Activated CD4-positive, alpha-beta memory T cell treated with anti-CD3 and anti-CD28 coated beads for 36 hours (primary cell): ENCODE measurements at regions not wholly inside any gene's neighbourhood (a gene's known extent, or its start where the extent isn't known, plus 50 kb on each side); places are given as distances from the start of the nearest gene placed in this dataset.

Experiments used
- CTCF ChIA-PET: fragments of 350-600 bp; sonication (Branson Sonifier 250); formaldehyde crosslinking; loops from one replicate; lab custom pipeline; 2021; ENCODE audit warnings: antibody characterized with exemption, inconsistent platforms; lab: Charles Lee
- POLR2A ChIA-PET: fragments of 350-600 bp; sonication (Branson Sonifier 250); formaldehyde crosslinking; loops from one replicate; lab custom pipeline; 2021; ENCODE audit warnings: antibody characterized with exemption; lab: Charles Lee
- DNase-seq: peaks from one replicate; pipeline ENCODE4 v3.0.0-alpha.2; 2020
- H3K27ac Mint-ChIP-seq: one replicate; pipeline ENCODE4 v1.8.0; 2021; ENCODE audit warnings: mixed read lengths
- H3K27me3 Mint-ChIP-seq: one replicate; pipeline ENCODE4 v1.8.0; 2021; ENCODE audit warnings: mixed read lengths
- H3K36me3 Mint-ChIP-seq: one replicate; pipeline ENCODE4 v1.8.0; 2021; ENCODE audit warnings: mixed read lengths
- H3K4me1 Mint-ChIP-seq: one replicate; pipeline ENCODE4 v1.8.0; 2021; ENCODE audit warnings: low read depth, mixed read lengths
- H3K4me3 Mint-ChIP-seq: one replicate; pipeline ENCODE4 v1.8.0; 2021; ENCODE audit warnings: mild to moderate bottlenecking, mixed read lengths
- H3K9me3 Mint-ChIP-seq: one replicate; pipeline ENCODE4 v1.8.0; 2021; ENCODE audit warnings: mixed read lengths
- intact Hi-C: fragments of 100-400 bp; cut with micrococcal nuclease; formaldehyde crosslinking; loops from one replicate; pipeline ENCODE4 v1.15.1; 2023

DNA sequence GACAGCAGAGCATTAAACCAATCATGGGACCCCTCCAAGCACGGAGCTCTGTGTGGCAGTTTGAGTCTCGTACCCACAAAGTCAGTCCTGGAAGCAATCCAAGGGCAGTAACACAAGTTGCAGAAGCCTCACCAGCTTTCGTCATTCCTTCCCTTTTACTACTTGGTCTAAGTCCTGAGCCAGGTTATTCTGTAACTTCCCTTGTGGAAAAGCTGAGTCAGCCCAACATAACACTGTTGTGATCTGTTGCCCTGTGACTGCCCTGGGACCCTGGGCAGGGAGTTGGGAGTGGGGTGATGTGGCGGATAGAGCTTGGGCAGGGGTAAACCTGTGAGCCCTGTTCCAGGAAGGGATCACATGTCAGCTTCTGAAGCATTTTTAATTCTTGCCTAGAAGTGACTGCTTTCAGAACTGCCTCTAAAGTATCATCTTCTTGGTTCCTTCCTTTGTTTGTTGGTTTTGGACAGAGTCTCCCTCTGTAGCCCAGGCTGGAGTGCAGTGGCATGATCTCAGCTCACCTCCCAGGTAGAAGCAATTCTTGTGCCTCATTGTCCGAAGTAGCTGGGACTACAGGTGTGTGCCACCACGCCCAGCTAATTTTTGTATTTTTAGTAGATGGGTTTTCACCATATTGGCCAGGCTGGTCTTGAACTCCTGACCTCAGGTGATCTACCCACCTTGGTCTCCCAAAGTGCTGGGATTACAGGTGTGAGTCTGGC, 183.7 kb upstream of the JAG1 start:
- Mint-ChIP-seq H3K4me3 (no peak overlapping the region), H3K27me3 (no peaks in the 10 kb centered on the region), H3K4me1 (no peaks in the 10 kb centered on the region), H3K9me3 (no peaks in the 10 kb centered on the region), H3K36me3 (no peaks in the 10 kb centered on the region), H3K27ac (no peak overlapping the region)
- intact Hi-C loops, result no loop called here
- no peak for DNase-seq
- POLR2A ChIA-PET, result interaction anchor here (0.6 kb wide), 1 partner anchor 265 kb away, joined by 3 read pairs; no protein-coding TSS in a partner anchor
- CTCF ChIA-PET, result no interaction called here

DNA sequence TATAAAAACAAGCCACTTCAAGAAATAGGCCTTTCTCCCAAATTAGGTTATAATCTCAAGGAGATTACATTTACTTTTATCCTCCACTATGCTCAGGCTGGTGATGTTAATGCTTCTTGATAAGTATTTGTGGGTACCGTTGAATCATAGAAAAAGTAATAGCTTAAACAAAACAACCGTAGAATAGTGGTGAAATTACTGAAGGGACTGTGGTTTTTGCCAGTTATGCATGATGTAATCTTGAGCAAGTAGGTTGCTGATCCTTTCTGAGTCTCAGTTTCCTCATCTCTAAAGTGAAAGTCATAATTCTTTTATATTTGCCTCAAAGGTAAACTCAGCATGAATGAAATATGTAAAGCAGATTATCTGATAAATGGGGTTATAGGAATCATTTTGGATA, 187.3 kb upstream of the JAG1 start:
- Mint-ChIP-seq H3K4me1 (no peaks in the 10 kb centered on the region), H3K9me3 (no peaks in the 10 kb centered on the region), H3K27me3 (no peaks in the 10 kb centered on the region), H3K36me3 (no peaks in the 10 kb centered on the region), H3K4me3 (no peak overlapping the region), H3K27ac (no peak overlapping the region)
- POLR2A ChIA-PET, result no interaction called here
- no peak for DNase-seq
- CTCF ChIA-PET, result no interaction called here
- intact Hi-C loops, result no loop called here

DNA sequence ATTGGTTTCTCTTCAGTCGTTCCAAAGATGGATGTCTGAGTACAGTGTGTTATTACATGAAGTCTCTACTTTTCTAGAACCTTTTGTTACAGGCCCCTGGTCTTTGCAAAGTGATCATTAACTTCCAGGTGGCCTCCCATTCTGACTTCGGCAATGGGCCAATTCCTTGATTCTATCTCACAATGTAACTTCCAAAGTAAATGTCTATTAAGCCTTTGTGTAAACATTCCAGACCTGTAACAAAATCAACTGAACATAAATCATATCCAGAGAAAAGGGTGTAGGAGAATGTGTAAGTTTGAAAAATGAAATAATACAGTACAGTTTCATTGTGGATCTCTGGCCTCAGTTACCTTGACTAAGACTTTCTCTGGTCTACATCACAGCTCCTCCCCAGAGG, 187.8 kb upstream of the JAG1 start:
- ChIA-PET CTCF (no interaction called here), POLR2A (no interaction called here)
- Mint-ChIP-seq H3K27ac (no peak overlapping the region), H3K9me3 (no peaks in the 10 kb centered on the region), H3K4me3 (no peak overlapping the region), H3K27me3 (no peaks in the 10 kb centered on the region), H3K36me3 (no peaks in the 10 kb centered on the region), H3K4me1 (no peaks in the 10 kb centered on the region)
- intact Hi-C loops, result no loop called here
- DNase-seq, result no peak

DNA sequence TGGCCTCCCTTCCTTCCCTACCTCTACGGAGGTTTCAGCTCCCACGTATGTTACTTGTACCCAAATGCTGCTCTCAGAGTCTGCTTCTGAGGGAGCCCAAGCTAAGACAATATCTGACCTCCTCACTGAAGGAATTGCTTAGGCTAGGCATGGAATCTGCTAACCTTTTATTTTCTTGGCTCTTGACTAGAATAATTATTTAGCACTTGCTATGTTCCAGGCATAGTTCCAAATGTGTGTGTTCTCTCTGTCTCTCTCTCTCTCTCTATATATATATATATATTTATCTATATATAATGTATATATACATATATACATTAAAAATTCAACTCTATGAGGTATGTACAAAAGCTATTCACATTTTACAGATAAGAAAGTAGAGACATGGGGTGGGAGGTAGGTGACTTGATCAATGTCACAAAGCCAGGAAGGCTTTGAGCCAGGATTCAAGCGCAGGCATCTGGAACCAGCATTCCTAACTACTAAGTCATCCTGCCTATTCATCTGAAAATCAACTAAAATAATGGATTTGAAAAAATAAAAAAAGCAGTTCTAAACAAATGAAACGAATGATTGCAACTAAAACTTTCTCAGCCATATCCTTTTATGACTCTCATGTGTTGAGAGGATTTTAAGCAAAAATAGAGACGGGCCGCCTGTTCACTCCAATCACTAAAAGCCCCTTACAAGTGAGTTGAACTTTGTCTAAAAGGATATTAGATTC, 189.7 kb upstream of the JAG1 start:
- H3K36me3 Mint-ChIP-seq, result no peaks in the 10 kb centered on the region
- intact Hi-C loops, result no loop called here
- H3K9me3 Mint-ChIP-seq, result no peaks in the 10 kb centered on the region
- no peak overlapping the region for H3K27ac Mint-ChIP-seq
- CTCF ChIA-PET, result no interaction called here
- POLR2A ChIA-PET, result no interaction called here
- H3K4me1 Mint-ChIP-seq, result no peaks in the 10 kb centered on the region
- DNase-seq, result no peak
- H3K4me3 Mint-ChIP-seq, result no peak overlapping the region
- H3K27me3 Mint-ChIP-seq, result no peaks in the 10 kb centered on the region

DNA sequence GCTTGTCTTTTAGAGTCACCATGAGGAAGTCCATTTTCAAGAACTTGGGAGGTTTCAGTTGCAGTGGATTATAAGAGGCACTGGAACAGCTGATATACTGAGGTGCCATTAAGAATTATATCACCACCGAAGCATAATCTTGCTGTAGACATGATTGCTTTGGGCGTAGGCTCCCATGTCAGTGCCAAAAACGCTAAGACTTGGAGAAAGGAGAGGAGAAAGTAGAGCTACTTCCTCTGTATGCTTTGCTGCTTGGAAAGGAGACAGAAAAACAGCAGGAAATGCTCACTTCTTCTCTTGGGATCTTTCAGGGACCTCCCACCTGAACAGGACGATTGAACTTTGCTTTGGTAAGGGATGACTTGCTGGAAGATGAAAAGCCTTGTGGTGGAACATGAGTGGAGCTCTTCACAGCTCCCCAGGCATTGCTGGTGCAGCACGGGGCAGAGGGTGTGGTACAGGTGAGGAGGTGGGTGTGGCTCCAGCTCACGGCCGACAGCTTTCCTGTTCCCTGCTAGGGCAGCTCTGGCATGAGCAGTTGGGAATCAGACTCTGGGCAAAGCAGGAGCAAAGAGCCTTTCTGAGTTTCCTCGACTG, 190.4 kb upstream of the JAG1 start:
- H3K27ac Mint-ChIP-seq, result no peak overlapping the region
- H3K9me3 Mint-ChIP-seq, result no peaks in the 10 kb centered on the region
- intact Hi-C loops, result no loop called here
- H3K36me3 Mint-ChIP-seq, result no peaks in the 10 kb centered on the region
- ChIA-PET POLR2A (no interaction called here), CTCF (no interaction called here)
- H3K4me3 Mint-ChIP-seq, result no peak overlapping the region
- no peak for DNase-seq
- H3K27me3 Mint-ChIP-seq, result no peaks in the 10 kb centered on the region
- no peaks in the 10 kb centered on the region for H3K4me1 Mint-ChIP-seq

DNA sequence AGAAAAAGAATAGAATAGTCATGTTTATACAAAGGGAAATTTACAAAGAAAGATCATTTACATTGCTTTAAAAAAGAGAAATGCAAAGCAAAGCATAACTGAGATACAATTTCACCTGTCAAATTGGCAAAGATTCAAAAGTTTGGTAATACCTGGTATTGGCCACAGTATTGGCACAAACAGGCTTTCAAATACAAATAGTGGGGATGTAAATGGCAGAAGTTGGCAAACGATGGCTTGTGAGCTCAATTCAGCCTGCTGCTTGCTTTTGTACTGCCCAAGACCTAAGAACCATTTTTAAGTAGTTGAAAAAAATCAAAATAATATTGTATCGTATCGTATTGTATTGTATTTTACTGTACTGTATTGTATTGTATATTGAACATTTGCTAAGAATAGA, 194.5 kb upstream of the JAG1 start:
- CTCF ChIA-PET, result no interaction called here
- no peaks in the 10 kb centered on the region for H3K36me3 Mint-ChIP-seq
- no peaks in the 10 kb centered on the region for H3K9me3 Mint-ChIP-seq
- POLR2A ChIA-PET, result no interaction called here
- H3K4me3 Mint-ChIP-seq, result no peak overlapping the region
- H3K27me3 Mint-ChIP-seq, result no peaks in the 10 kb centered on the region
- H3K27ac Mint-ChIP-seq, result no peak overlapping the region
- H3K4me1 Mint-ChIP-seq, result no peaks in the 10 kb centered on the region
- intact Hi-C loops, result no loop called here
- no peak for DNase-seq

DNA sequence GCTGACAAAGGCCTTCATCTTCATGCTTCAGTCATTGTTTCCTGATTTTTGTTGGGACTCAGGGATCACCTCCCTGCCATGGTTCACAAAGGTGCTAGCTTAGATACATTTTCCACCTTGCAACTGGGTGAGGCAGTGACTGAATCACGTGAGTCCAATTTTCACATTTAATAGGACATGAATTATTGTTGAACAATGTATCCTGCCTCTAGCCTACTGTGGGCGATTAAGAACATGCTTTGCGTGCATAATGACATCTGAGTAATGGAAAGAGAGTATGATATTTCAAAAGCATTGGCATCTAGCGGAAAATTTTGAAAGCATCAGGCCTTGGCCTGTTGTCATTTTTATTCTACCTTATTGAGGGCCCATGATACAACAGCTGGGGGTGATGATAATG, 199.2 kb upstream of the JAG1 start:
- Mint-ChIP-seq H3K4me1 (no peaks in the 10 kb centered on the region), H3K9me3 (no peaks in the 10 kb centered on the region), H3K27me3 (no peaks in the 10 kb centered on the region), H3K36me3 (no peaks in the 10 kb centered on the region), H3K4me3 (no peak overlapping the region), H3K27ac (no peak overlapping the region)
- DNase-seq, result no peak
- ChIA-PET POLR2A (no interaction called here), CTCF (no interaction called here)
- intact Hi-C loops, result no loop called here

DNA sequence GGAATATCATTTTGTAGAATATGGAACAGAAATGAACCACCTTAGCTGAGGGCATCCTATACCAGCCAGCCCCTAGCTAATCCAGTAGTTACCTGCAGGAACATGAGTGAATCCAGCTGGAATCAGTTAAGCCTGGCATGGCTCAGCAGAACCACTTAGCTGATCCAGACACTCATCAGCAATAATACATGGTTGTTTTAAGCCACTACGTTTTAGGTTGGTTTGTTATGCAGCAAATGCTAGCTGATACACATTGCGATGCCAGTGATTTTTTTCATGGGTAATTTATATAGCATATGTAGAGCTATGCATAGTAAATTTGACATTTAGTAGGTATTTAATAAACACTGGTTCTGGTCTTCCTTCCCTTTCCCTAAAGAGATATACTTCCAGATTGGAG, 201.9 kb upstream of the JAG1 start:
- CTCF ChIA-PET, result no interaction called here
- no peak for DNase-seq
- no peaks in the 10 kb centered on the region for H3K36me3 Mint-ChIP-seq
- no peaks in the 10 kb centered on the region for H3K9me3 Mint-ChIP-seq
- H3K27ac Mint-ChIP-seq, result no peak overlapping the region
- H3K27me3 Mint-ChIP-seq, result no peaks in the 10 kb centered on the region
- no peaks in the 10 kb centered on the region for H3K4me1 Mint-ChIP-seq
- no peak overlapping the region for H3K4me3 Mint-ChIP-seq
- intact Hi-C loops, result no loop called here
- POLR2A ChIA-PET, result no interaction called here

DNA sequence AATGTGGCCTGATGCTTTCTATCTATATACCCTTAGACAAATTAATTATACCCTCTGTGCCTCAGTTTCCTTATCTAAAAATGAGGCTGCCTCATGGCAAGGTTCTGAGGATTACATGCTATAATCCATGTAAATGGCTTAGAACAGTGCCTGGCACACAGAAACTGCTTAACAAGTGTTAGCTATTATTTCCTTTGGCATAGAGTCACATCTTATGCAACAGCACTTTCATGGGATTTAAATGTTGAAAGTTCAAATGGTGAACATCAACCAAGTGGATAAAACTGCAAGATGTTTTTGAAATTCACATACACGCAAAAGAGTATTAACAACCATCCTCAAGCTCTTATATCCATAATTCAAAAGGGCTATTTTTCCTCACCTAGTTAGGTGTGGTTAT, 202.8 kb upstream of the JAG1 start:
- H3K9me3 Mint-ChIP-seq, result no peaks in the 10 kb centered on the region
- no peaks in the 10 kb centered on the region for H3K36me3 Mint-ChIP-seq
- intact Hi-C loops, result no loop called here
- H3K27me3 Mint-ChIP-seq, result no peaks in the 10 kb centered on the region
- no peak for DNase-seq
- H3K27ac Mint-ChIP-seq, result no peak overlapping the region
- CTCF ChIA-PET, result no interaction called here
- no peaks in the 10 kb centered on the region for H3K4me1 Mint-ChIP-seq
- no peak overlapping the region for H3K4me3 Mint-ChIP-seq
- POLR2A ChIA-PET, result no interaction called here

DNA sequence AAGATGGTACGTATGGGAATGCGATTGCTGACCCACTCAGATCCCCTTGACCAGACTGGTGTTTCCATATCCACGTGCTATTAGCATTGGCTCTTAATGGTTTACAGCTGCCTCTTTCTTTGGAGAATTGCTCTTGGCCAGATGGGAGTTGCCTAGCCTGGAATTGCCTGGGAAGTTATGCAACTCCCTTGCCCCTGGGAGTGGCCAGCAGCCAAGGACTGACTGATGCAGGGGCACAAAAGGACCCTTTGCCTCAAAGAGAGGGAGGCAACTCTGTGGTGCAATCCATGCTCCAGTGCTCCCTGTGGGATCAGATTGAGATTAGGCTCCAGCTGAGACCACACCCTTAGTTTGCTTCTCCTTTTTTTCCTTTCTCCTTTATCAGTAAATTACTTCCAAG, 203.5 kb upstream of the JAG1 start:
- intact Hi-C loops, result no loop called here
- DNase-seq, result no peak

DNA sequence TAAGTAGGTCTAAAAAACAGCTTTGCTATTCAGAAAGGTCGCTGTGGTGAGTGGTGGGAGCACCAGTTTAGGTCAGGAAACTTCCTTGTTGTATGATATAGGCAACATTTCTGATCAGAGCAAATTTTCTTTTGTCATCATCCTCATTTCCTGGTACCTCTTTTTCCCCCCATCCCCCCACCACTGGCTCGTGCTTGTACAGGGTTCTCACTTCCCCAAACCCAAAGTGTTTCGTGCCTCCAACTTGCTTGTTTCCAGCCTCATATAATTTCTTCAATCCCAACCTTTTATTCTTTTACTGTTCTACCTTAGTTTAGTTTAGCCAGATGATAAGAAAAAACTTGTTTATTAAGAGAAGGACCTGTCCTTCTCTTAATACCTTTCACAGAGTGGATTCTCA, 209.4 kb upstream of the JAG1 start:
- Mint-ChIP-seq H3K36me3 (no peaks in the 10 kb centered on the region), H3K27ac (no peak overlapping the region), H3K4me3 (no peak overlapping the region), H3K9me3 (peaks cover 1% of the 10 kb centered on the region), H3K27me3 (no peaks in the 10 kb centered on the region), H3K4me1 (no peaks in the 10 kb centered on the region)
- POLR2A ChIA-PET, result no interaction called here
- intact Hi-C loops, result no loop called here
- CTCF ChIA-PET, result no interaction called here
- no peak for DNase-seq

More for the DNA sequence above, 203.5 kb upstream of the JAG1 start:
- Mint-ChIP-seq H3K9me3 (no peaks in the 10 kb centered on the region), H3K4me3 (no peak overlapping the region), H3K27ac (no peak overlapping the region), H3K27me3 (no peaks in the 10 kb centered on the region), H3K4me1 (no peaks in the 10 kb centered on the region), H3K36me3 (no peaks in the 10 kb centered on the region)
- ChIA-PET POLR2A (no interaction called here), CTCF (no interaction called here)

DNA sequence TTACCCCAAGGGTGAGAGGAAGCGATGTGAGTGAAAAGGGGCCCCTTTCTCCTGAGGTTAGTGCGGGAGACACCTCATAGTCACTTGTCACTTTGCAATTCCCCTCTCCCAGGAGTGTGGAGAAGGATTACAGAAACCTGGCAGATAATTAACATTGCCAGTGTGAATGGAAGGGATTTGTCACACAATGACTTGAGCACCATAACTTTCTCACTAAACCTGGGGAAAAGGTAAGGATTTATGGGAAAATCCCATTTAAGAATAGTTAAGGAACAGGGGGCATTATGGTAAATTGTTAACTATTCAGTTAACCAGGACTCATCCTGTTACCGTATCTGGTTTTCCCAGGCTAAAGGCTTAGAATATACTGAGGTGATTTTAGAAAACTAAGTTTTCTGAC, 219.5 kb upstream of the JAG1 start:
- H3K36me3 Mint-ChIP-seq, result no peaks in the 10 kb centered on the region
- no peak overlapping the region for H3K27ac Mint-ChIP-seq
- H3K4me3 Mint-ChIP-seq, result no peak overlapping the region
- peaks cover 5% of the 10 kb centered on the region for H3K9me3 Mint-ChIP-seq
- no peaks in the 10 kb centered on the region for H3K27me3 Mint-ChIP-seq
- intact Hi-C loops, result no loop called here
- H3K4me1 Mint-ChIP-seq, result no peaks in the 10 kb centered on the region
- ChIA-PET POLR2A (no interaction called here), CTCF (no interaction called here)
- no peak for DNase-seq

DNA sequence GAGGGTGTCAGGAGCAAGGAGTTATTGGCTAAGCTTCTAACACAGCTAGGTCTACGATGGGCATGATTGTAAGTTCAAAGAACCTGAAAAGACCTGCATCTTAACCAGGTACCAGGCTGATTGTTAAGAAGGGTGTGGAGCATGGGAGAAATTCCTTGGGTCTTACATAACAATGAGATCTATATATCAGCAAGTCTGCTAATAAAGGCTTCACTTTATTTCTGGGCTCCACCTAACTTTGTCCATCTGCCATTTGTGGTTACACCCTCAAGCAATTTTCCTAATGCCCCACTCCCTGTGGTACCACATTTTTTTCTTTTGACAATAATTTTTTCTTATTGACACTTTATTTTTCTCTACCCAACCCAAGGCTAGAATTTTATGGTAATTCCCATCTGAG, 223.5 kb upstream of the JAG1 start:
- CTCF ChIA-PET, result no interaction called here
- Mint-ChIP-seq H3K4me3 (no peak overlapping the region), H3K27me3 (peaks cover 3% of the 10 kb centered on the region), H3K36me3 (no peaks in the 10 kb centered on the region), H3K9me3 (no peaks in the 10 kb centered on the region), H3K4me1 (no peaks in the 10 kb centered on the region), H3K27ac (no peak overlapping the region)
- DNase-seq, result no peak
- intact Hi-C loops, result no loop called here
- POLR2A ChIA-PET, result no interaction called here
